Neural cell (in vitro differentiated cells): ENCODE measurements at regions not wholly inside any gene's neighbourhood (a gene's known extent, or its start where the extent isn't known, plus 50 kb on each side); places are given as distances from the start of the nearest gene placed in this dataset.

Source experiments
- H2AFZ ChIP-seq: fragments of 200-600, 300-800 bp; sonication (generic), shearing (Covaris generic); 2 replicates; pipeline ENCODE4 v1.6.0; 2014; ENCODE audit warnings: low read depth, mild to moderate bottlenecking, antibody characterized with exemption, low read length, moderate library complexity
- H3F3A ChIP-seq: fragments of 200-600 bp; shearing (Covaris generic); 2 replicates; pipeline ENCODE4 v1.6.1; 2016; ENCODE audit warnings: mild to moderate bottlenecking, moderate library complexity, mixed read lengths, antibody characterized with exemption, low read length; ENCODE audit not compliant: insufficient read depth, poor library complexity, severe bottlenecking
- H3K27ac ChIP-seq: fragments of 200-600, 300-800 bp; sonication (generic), shearing (Covaris generic); 2 replicates; pipeline ENCODE4 v1.5.1; 2014; ENCODE audit warnings: mild to moderate bottlenecking, low read length, moderate library complexity
- H3K27me3 ChIP-seq: fragments of 300-800, 200-600 bp; sonication (generic), shearing (Covaris generic); 2 replicates; pipeline ENCODE4 v1.6.0; 2014; ENCODE audit warnings: mild to moderate bottlenecking, low read depth, low read length, moderate library complexity; ENCODE audit not compliant: insufficient read depth
- H3K36me3 ChIP-seq: fragments of 300-800, 200-600 bp; sonication (generic), shearing (Covaris generic); 2 replicates; pipeline ENCODE4 v1.5.1; 2014; ENCODE audit warnings: mild to moderate bottlenecking, antibody characterized with exemption, low read length, moderate library complexity; ENCODE audit not compliant: insufficient read depth
- H3K4me2 ChIP-seq: fragments of 300-800, 200-600 bp; sonication (generic), shearing (Covaris generic); 2 replicates; pipeline ENCODE4 v1.6.0; 2014; ENCODE audit warnings: mild to moderate bottlenecking, low read length
- H3K4me3 ChIP-seq: fragments of 300-800, 200-600 bp; sonication (generic), shearing (Covaris generic); 2 replicates; pipeline ENCODE4 v1.5.1; 2014; ENCODE audit warnings: mild to moderate bottlenecking, low read length, moderate library complexity
- H3K79me2 ChIP-seq: fragments of 200-600 bp; shearing (Covaris generic); replicated peaks from 2 replicates; pipeline ENCODE4 v1.6.0; 2014; ENCODE audit warnings: mild to moderate bottlenecking, low read length, moderate library complexity; ENCODE audit not compliant: insufficient read depth
- H3K9ac ChIP-seq: fragments of 300-800, 200-600 bp; sonication (generic), shearing (Covaris generic); 2 replicates; pipeline ENCODE4 v1.6.1; 2016; ENCODE audit warnings: mild to moderate bottlenecking, low read length, mixed read lengths
- H3K9me2 ChIP-seq: fragments of 200-600 bp; shearing (Covaris generic); 2 replicates; pipeline ENCODE4 v1.6.1; 2016; ENCODE audit warnings: mild to moderate bottlenecking, low read length, mixed read lengths; ENCODE audit not compliant: insufficient read depth
- H3K9me3 ChIP-seq: fragments of 200-600, 300-800 bp; sonication (generic), shearing (Covaris generic); 2 replicates; pipeline ENCODE4 v1.6.1; 2016; ENCODE audit warnings: mild to moderate bottlenecking, mixed run types, low read length, moderate library complexity, mixed read lengths
- H4K20me1 ChIP-seq: fragments of 200-600 bp; shearing (Covaris generic); 2 replicates; pipeline ENCODE4 v1.6.1; 2016; ENCODE audit warnings: mild to moderate bottlenecking, mixed run types; ENCODE audit not compliant: insufficient read depth
- CTCF ChIP-seq: fragments of 450-650 bp; IDR thresholded peaks from 2 replicates; pipeline ENCODE4 v1.5.1; 2014; ENCODE audit warnings: antibody characterized with exemption, mild to moderate bottlenecking, moderate library complexity; ENCODE audit not compliant: poor library complexity, severe bottlenecking
- EP300 ChIP-seq: fragments of 450-650 bp; conservative IDR thresholded peaks from 2 replicates; pipeline ENCODE4 v1.6.1; 2014; ENCODE audit warnings: antibody characterized with exemption, mild to moderate bottlenecking, moderate library complexity; ENCODE audit not compliant: poor library complexity, severe bottlenecking
- EZH2 ChIP-seq: fragments of 200-600, 300-800 bp; shearing (Covaris generic), sonication (generic); IDR thresholded peaks from 2 replicates; pipeline ENCODE4 v1.6.1; 2014; ENCODE audit warnings: antibody characterized with exemption, low read length, borderline replicate concordance, mild to moderate bottlenecking; ENCODE audit not compliant: insufficient read depth, poor library complexity, severe bottlenecking
- MXI1 ChIP-seq: fragments of 450-650 bp; conservative IDR thresholded peaks from 2 replicates; pipeline ENCODE4 v1.6.1; 2014; ENCODE audit warnings: antibody characterized with exemption, mild to moderate bottlenecking; ENCODE audit not compliant: poor library complexity, severe bottlenecking
- POLR2AphosphoS5 ChIP-seq: IDR thresholded peaks from 2 replicates; pipeline ENCODE4 v1.6.1; 2012
- RAD21 ChIP-seq: fragments of 450-650 bp; conservative IDR thresholded peaks from 2 replicates; pipeline ENCODE4 v1.6.1; 2014; ENCODE audit warnings: antibody characterized with exemption, mild to moderate bottlenecking, moderate library complexity
- SMC3 ChIP-seq: fragments of 450-650 bp; conservative IDR thresholded peaks from 2 replicates; pipeline ENCODE4 v1.6.1; 2014; ENCODE audit warnings: antibody characterized with exemption, mild to moderate bottlenecking, moderate library complexity; ENCODE audit not compliant: poor library complexity
- TAF1 ChIP-seq: IDR thresholded peaks from 2 replicates; pipeline ENCODE4 v1.6.1; 2012; ENCODE audit warnings: low read depth
- TF ChIP-seq, protein P1 (sequence below): IDR thresholded peaks from 2 replicates; pipeline ENCODE4 v1.6.1; 2012; ENCODE audit warnings: borderline replicate concordance

DNA sequence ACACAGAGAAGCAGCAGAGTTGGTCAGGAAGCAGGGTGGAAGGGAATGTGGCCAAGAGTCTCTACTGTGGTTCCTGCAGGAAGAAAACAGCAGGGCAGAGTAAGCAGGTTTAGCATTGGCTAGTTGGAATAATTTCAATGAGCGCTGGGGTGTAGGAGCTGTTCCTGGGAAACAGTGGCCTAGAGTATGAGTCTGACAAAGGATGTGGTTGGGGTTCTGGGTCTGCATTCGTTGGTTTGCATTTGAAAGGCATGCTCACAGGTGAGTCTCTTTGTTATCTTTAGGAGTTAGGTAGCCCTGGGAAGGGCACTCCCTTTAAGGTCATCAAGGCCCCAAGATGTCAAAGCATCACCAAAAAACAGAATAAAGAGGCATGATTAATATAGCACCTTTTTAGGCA lies 911.6 kb upstream of the SLC35B3 start:
- Histone ChIP-seq H2AFZ (no peak overlapping the region), H3K79me2 (no peaks in the 10 kb centered on the region), H3K9me3 (no peaks in the 10 kb centered on the region), H3K4me2 (no peak overlapping the region), H3K9ac (no peak overlapping the region), H3K27me3 (no peaks in the 10 kb centered on the region), H3K4me3 (no peak overlapping the region), H3K36me3 (no peaks in the 10 kb centered on the region), H4K20me1 (no peaks in the 10 kb centered on the region), H3F3A (no peaks in the 10 kb centered on the region), H3K9me2 (no peaks in the 10 kb centered on the region), H3K27ac (no peak overlapping the region)
- TF ChIP-seq EP300 (no peak), SMC3 (no peak), EZH2 (no peak), POLR2AphosphoS5 (no peak), MXI1 (no peak), RAD21 (no peak), CTCF (no peak), TAF1 (no peak)
- TF ChIP-seq, protein P1, sequence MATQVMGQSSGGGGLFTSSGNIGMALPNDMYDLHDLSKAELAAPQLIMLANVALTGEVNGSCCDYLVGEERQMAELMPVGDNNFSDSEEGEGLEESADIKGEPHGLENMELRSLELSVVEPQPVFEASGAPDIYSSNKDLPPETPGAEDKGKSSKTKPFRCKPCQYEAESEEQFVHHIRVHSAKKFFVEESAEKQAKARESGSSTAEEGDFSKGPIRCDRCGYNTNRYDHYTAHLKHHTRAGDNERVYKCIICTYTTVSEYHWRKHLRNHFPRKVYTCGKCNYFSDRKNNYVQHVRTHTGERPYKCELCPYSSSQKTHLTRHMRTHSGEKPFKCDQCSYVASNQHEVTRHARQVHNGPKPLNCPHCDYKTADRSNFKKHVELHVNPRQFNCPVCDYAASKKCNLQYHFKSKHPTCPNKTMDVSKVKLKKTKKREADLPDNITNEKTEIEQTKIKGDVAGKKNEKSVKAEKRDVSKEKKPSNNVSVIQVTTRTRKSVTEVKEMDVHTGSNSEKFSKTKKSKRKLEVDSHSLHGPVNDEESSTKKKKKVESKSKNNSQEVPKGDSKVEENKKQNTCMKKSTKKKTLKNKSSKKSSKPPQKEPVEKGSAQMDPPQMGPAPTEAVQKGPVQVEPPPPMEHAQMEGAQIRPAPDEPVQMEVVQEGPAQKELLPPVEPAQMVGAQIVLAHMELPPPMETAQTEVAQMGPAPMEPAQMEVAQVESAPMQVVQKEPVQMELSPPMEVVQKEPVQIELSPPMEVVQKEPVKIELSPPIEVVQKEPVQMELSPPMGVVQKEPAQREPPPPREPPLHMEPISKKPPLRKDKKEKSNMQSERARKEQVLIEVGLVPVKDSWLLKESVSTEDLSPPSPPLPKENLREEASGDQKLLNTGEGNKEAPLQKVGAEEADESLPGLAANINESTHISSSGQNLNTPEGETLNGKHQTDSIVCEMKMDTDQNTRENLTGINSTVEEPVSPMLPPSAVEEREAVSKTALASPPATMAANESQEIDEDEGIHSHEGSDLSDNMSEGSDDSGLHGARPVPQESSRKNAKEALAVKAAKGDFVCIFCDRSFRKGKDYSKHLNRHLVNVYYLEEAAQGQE, result no peak

DNA sequence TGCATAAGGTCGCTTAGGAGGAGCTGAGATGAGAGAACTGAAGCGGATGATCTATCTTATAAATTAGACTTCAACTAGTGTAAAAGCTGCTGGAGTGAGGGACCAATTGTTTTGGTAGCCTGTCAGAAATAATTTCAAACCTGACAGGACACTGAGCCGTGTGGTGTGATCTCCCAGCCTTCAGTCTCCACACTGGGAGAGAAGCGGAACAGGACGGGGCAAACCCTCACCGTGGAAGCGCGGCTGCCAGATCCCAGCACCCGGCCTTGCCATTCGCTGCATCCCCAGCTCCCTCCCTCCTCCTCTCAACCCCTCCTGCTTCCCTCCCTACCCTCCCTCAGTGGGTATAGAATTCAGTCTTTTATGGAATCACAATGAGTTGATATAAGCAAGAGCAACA lies 900.1 kb upstream of the SLC35B3 start:
- Histone ChIP-seq H3K4me2 (no peak overlapping the region), H3K9me2 (no peaks in the 10 kb centered on the region), H3K27ac (no peak overlapping the region), H3K36me3 (no peaks in the 10 kb centered on the region), H3K9ac (no peak overlapping the region), H3K4me3 (no peak overlapping the region), H3K27me3 (no peaks in the 10 kb centered on the region), H2AFZ (no peak overlapping the region), H3K79me2 (no peaks in the 10 kb centered on the region), H3K9me3 (no peaks in the 10 kb centered on the region), H3F3A (no peaks in the 10 kb centered on the region), H4K20me1 (no peaks in the 10 kb centered on the region)
- TF ChIP-seq SMC3 (no peak), TAF1 (no peak), POLR2AphosphoS5 (no peak), EP300 (no peak), RAD21 (no peak), CTCF (no peak), EZH2 (no peak), MXI1 (no peak)
- TF ChIP-seq, protein P1, result no peak
